Fibroblast of lung (primary cell): ENCODE measurements at regions not wholly inside any gene's neighbourhood (a gene's known extent, or its start where the extent isn't known, plus 50 kb on each side); places are given as distances from the start of the nearest gene placed in this dataset.
"Not testable (repeated sequence)": the region's sequence is repeated elsewhere in the genome, so short reads cannot be mapped to it uniquely, and the experiment has no call there.

Source experiments
- DNase-seq, 2 donors: peaks; one replicate each; pipeline versions ENCODE4 v3.0.0 to v3.0.0-alpha.2; 2010; ENCODE audit warnings: low read depth in 2 of 2
- H2AFZ ChIP-seq: 2 replicates; pipeline ENCODE4 v1.5.1; 2012; ENCODE audit warnings: low read length, control low read depth, inconsistent platforms
- H3K27ac ChIP-seq: 2 replicates; pipeline ENCODE4 v1.5.1; 2011; ENCODE audit warnings: low read length, control low read depth; ENCODE audit not compliant: insufficient read depth
- H3K27me3 ChIP-seq: 2 replicates; pipeline ENCODE4 v1.5.1; 2011; ENCODE audit warnings: mild to moderate bottlenecking, low read length; ENCODE audit not compliant: control insufficient read depth, insufficient read depth
- H3K36me3 ChIP-seq: 2 replicates; pipeline ENCODE4 v1.5.1; 2011; ENCODE audit warnings: low read length; ENCODE audit not compliant: control insufficient read depth, insufficient read depth
- H3K4me1 ChIP-seq: 2 replicates; pipeline ENCODE4 v1.5.1; 2011; ENCODE audit warnings: low read length; ENCODE audit not compliant: control insufficient read depth, insufficient read depth; ENCODE audit errors: extremely low read depth
- H3K4me2 ChIP-seq: 2 replicates; pipeline ENCODE4 v1.5.1; 2011; ENCODE audit warnings: low read length, control low read depth; ENCODE audit not compliant: insufficient read depth; ENCODE audit errors: extremely low read depth
- H3K4me3 ChIP-seq, 4 experiments: fragments of 200-600 bp in 1 of 4; sonication (generic) in 1 of 4; replicated peaks in 1 of 4; 2 replicates each; pipeline ENCODE4 v1.5.1; 2011 to 2016; ENCODE audit warnings: low read length in 4 of 4, low read depth in 3 of 4, mild to moderate bottlenecking in 3 of 4, control low read depth in 2 of 4, inconsistent platforms in 1 of 4, mixed read lengths in 1 of 4; ENCODE audit not compliant: insufficient read depth in 1 of 4; ENCODE audit errors: control extremely low read depth in 1 of 4
- H3K79me2 ChIP-seq: 2 replicates; pipeline ENCODE4 v1.5.1; 2012; ENCODE audit warnings: mild to moderate bottlenecking, low read length, inconsistent platforms; ENCODE audit not compliant: control insufficient read depth, insufficient read depth
- H3K9ac ChIP-seq: 2 replicates; pipeline ENCODE4 v1.5.1; 2011; ENCODE audit warnings: mild to moderate bottlenecking, low read length, control low read depth; ENCODE audit not compliant: insufficient read depth
- H3K9me3 ChIP-seq: 2 replicates; pipeline ENCODE4 v1.5.1; 2012; ENCODE audit warnings: low read depth, low read length; ENCODE audit not compliant: control insufficient read depth, insufficient read depth
- H4K20me1 ChIP-seq: 2 replicates; pipeline ENCODE4 v1.5.1; 2011; ENCODE audit warnings: low read length; ENCODE audit not compliant: control insufficient read depth, insufficient read depth; ENCODE audit errors: extremely low read depth
- CTCF ChIP-seq, 2 donors: IDR thresholded peaks in 1 of 2; conservative IDR thresholded peaks in 1 of 2; 1 replicate in 1 of 2; 2 replicates in 1 of 2; pipeline ENCODE4 v1.5.1; 2011 to 2012; ENCODE audit warnings: low read length in 2 of 2, control low read depth in 1 of 2, inconsistent platforms in 1 of 2, low read depth in 1 of 2, mild to moderate bottlenecking in 1 of 2
- EZH2 ChIP-seq: IDR thresholded peaks from 2 replicates; pipeline ENCODE4 v1.5.1; 2012; ENCODE audit warnings: low read length, control low read depth, mild to moderate bottlenecking; ENCODE audit errors: missing control alignments

DNA sequence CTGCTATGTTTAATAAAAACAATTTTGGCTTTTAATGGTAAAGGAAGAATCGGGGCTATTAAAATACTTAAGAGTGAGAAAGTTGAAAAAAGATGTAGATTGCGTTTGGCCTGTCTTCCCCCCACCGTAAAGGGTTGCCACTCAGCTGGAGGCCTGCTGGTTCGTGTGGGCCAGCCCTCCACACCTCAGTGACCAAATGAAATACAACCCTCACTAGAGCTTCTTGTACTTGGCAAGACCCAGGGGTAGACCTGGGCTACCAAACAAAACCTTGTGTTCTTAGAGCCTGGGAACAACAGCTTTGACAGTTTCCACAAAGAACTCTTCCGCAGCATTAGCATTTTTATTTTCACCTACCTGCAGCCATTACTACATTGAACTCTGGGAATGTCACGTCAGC lies 152.8 kb upstream of the PABPC3 start:
- TF ChIP-seq EZH2 (no peak), CTCF (conservative IDR thresholded peaks at IDR 0.05 in 1 of 2, IDR thresholded peaks at IDR 0.05 in 1 of 2; ENCODE audit: low read depth in 1 of 2, low read length in 2 of 2) (no peak)
- no peaks in the 10 kb centered on the region for H3K36me3 ChIP-seq
- no peak overlapping the region for H3K4me2 ChIP-seq
- H4K20me1 ChIP-seq, result no peaks in the 10 kb centered on the region
- no peak overlapping the region for H3K4me3 ChIP-seq
- no peak overlapping the region for H2AFZ ChIP-seq
- no peak for DNase-seq
- H3K9me3 ChIP-seq, result no peaks in the 10 kb centered on the region
- H3K27ac ChIP-seq, result no peak overlapping the region
- no peaks in the 10 kb centered on the region for H3K4me1 ChIP-seq
- no peaks in the 10 kb centered on the region for H3K79me2 ChIP-seq
- H3K9ac ChIP-seq, result no peak overlapping the region
- H3K27me3 ChIP-seq, result no peaks in the 10 kb centered on the region

DNA sequence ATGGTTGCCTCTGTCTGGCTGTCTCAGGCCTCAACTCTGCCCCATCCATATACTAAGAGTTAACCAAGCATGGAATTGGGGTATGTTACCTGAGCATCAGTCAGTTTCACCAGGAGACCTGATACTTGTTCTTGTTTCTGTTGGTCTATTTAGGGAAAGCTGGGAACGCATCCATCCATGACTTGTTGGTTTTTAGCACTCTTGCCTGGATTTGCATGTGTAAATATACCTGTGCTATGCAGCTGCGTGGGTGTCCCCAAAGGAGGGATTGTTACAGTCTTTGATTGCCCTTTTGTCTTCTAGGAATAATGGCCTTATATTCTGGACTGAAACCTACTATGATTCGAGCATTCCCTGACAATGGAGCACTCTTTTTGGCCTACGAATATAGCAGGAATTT lies 151.9 kb upstream of the PABPC3 start:
- DNase-seq, H3K36me3 ChIP-seq, H3K27ac ChIP-seq, H3K4me1 ChIP-seq, H3K9me3 ChIP-seq, H3K4me3 ChIP-seq, H3K27me3 ChIP-seq, H3K4me2 ChIP-seq, H3K79me2 ChIP-seq, H2AFZ ChIP-seq, H4K20me1 ChIP-seq, H3K9ac ChIP-seq: not testable (repeated sequence)

- not testable (repeated sequence) for H3K4me2 ChIP-seq, H3K79me2 ChIP-seq, H3K27me3 ChIP-seq, H3K4me1 ChIP-seq, H2AFZ ChIP-seq, DNase-seq, H3K9me3 ChIP-seq, H3K4me3 ChIP-seq, H3K36me3 ChIP-seq, H3K9ac ChIP-seq, H3K27ac ChIP-seq, H4K20me1 ChIP-seq
Observed at GRCh38 chr13:24948977-24949376, 147.0 kb upstream of the PABPC3 start.

DNA sequence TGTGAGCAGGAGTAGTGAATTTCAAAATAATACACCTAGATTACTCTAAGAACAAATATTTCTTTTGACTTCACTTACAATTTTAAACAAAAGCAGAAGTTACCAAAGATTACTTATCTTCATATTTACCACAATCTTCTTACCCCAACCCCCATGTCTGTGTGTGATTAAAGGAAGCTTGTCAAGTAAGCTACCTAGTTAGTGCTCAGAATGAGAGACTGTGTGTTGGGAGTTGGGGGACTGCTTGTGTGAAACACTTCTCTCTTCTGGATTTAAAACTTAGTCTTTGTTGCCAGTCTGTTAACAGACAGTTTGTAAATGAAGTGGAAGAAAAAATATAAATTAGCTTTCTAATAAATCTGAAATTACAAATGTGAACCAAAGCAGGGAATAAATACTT lies 145.3 kb upstream of the PABPC3 start:
- not testable (repeated sequence) for DNase-seq, H3K36me3 ChIP-seq, H2AFZ ChIP-seq, H3K9ac ChIP-seq, H3K27ac ChIP-seq, H4K20me1 ChIP-seq, H3K4me1 ChIP-seq, H3K4me3 ChIP-seq, H3K4me2 ChIP-seq, H3K27me3 ChIP-seq, H3K79me2 ChIP-seq, H3K9me3 ChIP-seq

- H3K36me3 ChIP-seq, H3K4me1 ChIP-seq, H3K27ac ChIP-seq, H3K9ac ChIP-seq, H3K9me3 ChIP-seq, H4K20me1 ChIP-seq, H3K79me2 ChIP-seq, H3K27me3 ChIP-seq: not testable (repeated sequence)
- Histone ChIP-seq H2AFZ (peak overlapping the region; percentile 84), H3K4me3 (peak overlapping the region in 3 of 4 experiments; percentile 31 to 62 (median 55)), H3K4me2 (peak overlapping the region; percentile 68)
- peak in 1 of 2 donors; percentile 10 for DNase-seq
Observed at GRCh38 chr13:24967970-24968369, 128.0 kb upstream of the PABPC3 start.
